Activated CD4-positive, alpha-beta memory T cell treated with anti-CD3 and anti-CD28 coated beads, Interleukin-2, amount 10 ng/mL, durations not matched to agents 7 days and 5 days (primary cell): ENCODE measurements at regions not wholly inside any gene's neighbourhood (a gene's known extent, or its start where the extent isn't known, plus 50 kb on each side); places are given as distances from the start of the nearest gene placed in this dataset.
"Not testable (repeated sequence)": the region's sequence is repeated elsewhere in the genome, so short reads cannot be mapped to it uniquely, and the experiment has no call there.

Source experiments
- CTCF ChIA-PET: fragments of 350-600 bp; sonication (Branson Sonifier 250); formaldehyde crosslinking; loops from one replicate; lab custom pipeline; 2021; ENCODE audit warnings: antibody characterized with exemption, inconsistent platforms; lab: Charles Lee
- POLR2A ChIA-PET: fragments of 350-600 bp; sonication (Branson Sonifier 250); formaldehyde crosslinking; loops from one replicate; lab custom pipeline; 2021; ENCODE audit warnings: antibody characterized with exemption; lab: Charles Lee
- DNase-seq: peaks from one replicate; pipeline ENCODE4 v3.0.0-alpha.2; 2020
- H3K27ac Mint-ChIP-seq: one replicate; pipeline ENCODE4 v1.8.0; 2021; ENCODE audit warnings: mild to moderate bottlenecking, mixed read lengths
- H3K27me3 Mint-ChIP-seq: one replicate; pipeline ENCODE4 v1.8.0; 2021; ENCODE audit warnings: mixed read lengths
- H3K36me3 Mint-ChIP-seq: one replicate; pipeline ENCODE4 v1.8.0; 2021; ENCODE audit warnings: low read depth, mixed read lengths
- H3K4me1 Mint-ChIP-seq: one replicate; pipeline ENCODE4 v1.8.0; 2021; ENCODE audit warnings: mixed read lengths
- H3K4me3 Mint-ChIP-seq: one replicate; pipeline ENCODE4 v1.8.0; 2021; ENCODE audit warnings: mild to moderate bottlenecking, mixed read lengths
- H3K9me3 Mint-ChIP-seq: one replicate; pipeline ENCODE4 v1.8.0; 2021; ENCODE audit warnings: mixed read lengths

GRCh38 chr19:30114095-30114494 is 172.1 kb downstream of the URI1 start:
- H3K36me3 Mint-ChIP-seq, H3K9me3 Mint-ChIP-seq, DNase-seq, H3K4me3 Mint-ChIP-seq, H3K27ac Mint-ChIP-seq, H3K27me3 Mint-ChIP-seq, H3K4me1 Mint-ChIP-seq, CTCF ChIA-PET, POLR2A ChIA-PET: not testable (repeated sequence)

GRCh38 chr19:30115947-30116346 is 173.9 kb downstream of the URI1 start:
- no peaks in the 10 kb centered on the region for H3K4me1 Mint-ChIP-seq
- H3K9me3 Mint-ChIP-seq: no peaks in the 10 kb centered on the region
- POLR2A ChIA-PET: no interaction called here
- no peak for DNase-seq
- H3K36me3 Mint-ChIP-seq: no peaks in the 10 kb centered on the region
- H3K27ac Mint-ChIP-seq: no peak overlapping the region
- no peaks in the 10 kb centered on the region for H3K27me3 Mint-ChIP-seq
- no peak overlapping the region for H3K4me3 Mint-ChIP-seq
- CTCF ChIA-PET: no interaction called here

GRCh38 chr19:30116530-30116929 is 174.5 kb downstream of the URI1 start:
- no peaks in the 10 kb centered on the region for H3K4me1 Mint-ChIP-seq
- ChIA-PET POLR2A (no interaction called here), CTCF (no interaction called here)
- H3K27me3 Mint-ChIP-seq: no peaks in the 10 kb centered on the region
- H3K36me3 Mint-ChIP-seq: no peaks in the 10 kb centered on the region
- no peak for DNase-seq
- no peak overlapping the region for H3K27ac Mint-ChIP-seq
- H3K4me3 Mint-ChIP-seq: no peak overlapping the region
- H3K9me3 Mint-ChIP-seq: no peaks in the 10 kb centered on the region

- POLR2A ChIA-PET: no interaction called here
- Mint-ChIP-seq H3K4me1 (no peaks in the 10 kb centered on the region), H3K27me3 (no peaks in the 10 kb centered on the region), H3K9me3 (no peaks in the 10 kb centered on the region), H3K4me3 (no peak overlapping the region), H3K36me3 (no peaks in the 10 kb centered on the region), H3K27ac (no peak overlapping the region)
- no peak for DNase-seq
- CTCF ChIA-PET: no interaction called here
Measured at GRCh38 chr19:30116984-30117555, 175.0 kb downstream of the URI1 start.

- ChIA-PET POLR2A (no interaction called here), CTCF (no interaction called here)
- Mint-ChIP-seq H3K27ac (no peak overlapping the region), H3K4me3 (no peak overlapping the region), H3K4me1 (no peaks in the 10 kb centered on the region), H3K27me3 (no peaks in the 10 kb centered on the region), H3K9me3 (no peaks in the 10 kb centered on the region), H3K36me3 (no peaks in the 10 kb centered on the region)
- no peak for DNase-seq
Measured at GRCh38 chr19:30117636-30118145, 175.7 kb downstream of the URI1 start.

GRCh38 chr19:30118221-30118620 is 176.2 kb downstream of the URI1 start:
- Mint-ChIP-seq H3K4me1 (no peaks in the 10 kb centered on the region), H3K4me3 (no peak overlapping the region), H3K9me3 (no peaks in the 10 kb centered on the region), H3K27ac (no peak overlapping the region), H3K36me3 (no peaks in the 10 kb centered on the region), H3K27me3 (no peaks in the 10 kb centered on the region)
- POLR2A ChIA-PET: no interaction called here
- no peak for DNase-seq
- CTCF ChIA-PET: no interaction called here

- Mint-ChIP-seq H3K9me3 (no peaks in the 10 kb centered on the region), H3K27me3 (no peaks in the 10 kb centered on the region), H3K36me3 (no peaks in the 10 kb centered on the region), H3K4me1 (no peaks in the 10 kb centered on the region), H3K27ac (no peak overlapping the region), H3K4me3 (no peak overlapping the region)
- no peak for DNase-seq
- POLR2A ChIA-PET: no interaction called here
- CTCF ChIA-PET: no interaction called here
Measured at GRCh38 chr19:30118760-30119159, 176.7 kb downstream of the URI1 start.

- POLR2A ChIA-PET: no interaction called here
- H3K4me1 Mint-ChIP-seq: no peaks in the 10 kb centered on the region
- CTCF ChIA-PET: no interaction called here
- no peak overlapping the region for H3K27ac Mint-ChIP-seq
- DNase-seq: no peak
- H3K9me3 Mint-ChIP-seq: no peaks in the 10 kb centered on the region
- no peak overlapping the region for H3K4me3 Mint-ChIP-seq
- H3K27me3 Mint-ChIP-seq: no peaks in the 10 kb centered on the region
- H3K36me3 Mint-ChIP-seq: no peaks in the 10 kb centered on the region
Measured at GRCh38 chr19:30119180-30119908, 177.3 kb downstream of the URI1 start.

GRCh38 chr19:30120860-30121484 is 178.9 kb downstream of the URI1 start:
- Mint-ChIP-seq H3K4me3 (no peak overlapping the region), H3K36me3 (no peaks in the 10 kb centered on the region), H3K9me3 (no peaks in the 10 kb centered on the region), H3K27me3 (no peaks in the 10 kb centered on the region), H3K4me1 (no peaks in the 10 kb centered on the region), H3K27ac (no peak overlapping the region)
- ChIA-PET CTCF (no interaction called here), POLR2A (no interaction called here)
- DNase-seq: no peak

GRCh38 chr19:30122431-30122830 is 180.4 kb downstream of the URI1 start:
- ChIA-PET CTCF (no interaction called here), POLR2A (no interaction called here)
- DNase-seq: no peak
- Mint-ChIP-seq H3K27ac (no peak overlapping the region), H3K36me3 (no peaks in the 10 kb centered on the region), H3K9me3 (no peaks in the 10 kb centered on the region), H3K4me1 (no peaks in the 10 kb centered on the region), H3K4me3 (no peak overlapping the region), H3K27me3 (no peaks in the 10 kb centered on the region)

- no peak overlapping the region for H3K27ac Mint-ChIP-seq
- ChIA-PET POLR2A (interaction anchor here (1.3 kb wide), 1 partner anchor 16 kb away, joined by 3 read pairs; no protein-coding TSS in a partner anchor), CTCF (no interaction called here)
- H3K4me1 Mint-ChIP-seq: no peaks in the 10 kb centered on the region
- no peaks in the 10 kb centered on the region for H3K27me3 Mint-ChIP-seq
- H3K36me3 Mint-ChIP-seq: no peaks in the 10 kb centered on the region
- DNase-seq: no peak
- H3K9me3 Mint-ChIP-seq: no peaks in the 10 kb centered on the region
- no peak overlapping the region for H3K4me3 Mint-ChIP-seq
Measured at GRCh38 chr19:30123119-30123518, 181.1 kb downstream of the URI1 start.

GRCh38 chr19:30123611-30124010 is 181.6 kb downstream of the URI1 start:
- H3K9me3 Mint-ChIP-seq: no peaks in the 10 kb centered on the region

GRCh38 chr19:30128211-30128610 is 186.2 kb downstream of the URI1 start:
- no peak overlapping the region for H3K4me3 Mint-ChIP-seq
- H3K9me3 Mint-ChIP-seq: no peaks in the 10 kb centered on the region
- ChIA-PET CTCF (no interaction called here), POLR2A (no interaction called here)
- no peaks in the 10 kb centered on the region for H3K36me3 Mint-ChIP-seq
- H3K4me1 Mint-ChIP-seq: no peaks in the 10 kb centered on the region
- no peak overlapping the region for H3K27ac Mint-ChIP-seq
- no peak for DNase-seq
- H3K27me3 Mint-ChIP-seq: no peaks in the 10 kb centered on the region

More at GRCh38 chr19:30123611-30124010, 181.6 kb downstream of the URI1 start:
- Mint-ChIP-seq H3K4me3 (no peak overlapping the region), H3K27ac (no peak overlapping the region), H3K36me3 (no peaks in the 10 kb centered on the region), H3K4me1 (no peaks in the 10 kb centered on the region), H3K27me3 (no peaks in the 10 kb centered on the region)
- no peak for DNase-seq
- ChIA-PET CTCF (no interaction called here), POLR2A (interaction anchor here (1.3 kb wide), 1 partner anchor 16 kb away, joined by 3 read pairs; no protein-coding TSS in a partner anchor)
